GM19463 (cell line): ENCODE measurements at regions not wholly inside any gene's neighbourhood (a gene's known extent, or its start where the extent isn't known, plus 50 kb on each side); places are given as distances from the start of the nearest gene placed in this dataset.
"Not testable (repeated sequence)": the region's sequence is repeated elsewhere in the genome, so short reads cannot be mapped to it uniquely, and the experiment has no call there.

Experiments used
- ATAC-seq: cut with Tn5 transposase; IDR thresholded peaks from one replicate; pipeline ENCODE4 v1.9.1; 2021; ENCODE audit warnings: mild to moderate bottlenecking, moderate library complexity; ENCODE audit not compliant: unreplicated experiment

- ATAC-seq, result no peak
These were observed 157.5 kb downstream of the RFPL4B start for GRCh38 chr6:112504621-112505020.

GRCh38 chr6:112511441-112511840 is 164.3 kb downstream of the RFPL4B start:
- ATAC-seq, result no peak

GRCh38 chr6:112513175-112513574 is 166.0 kb downstream of the RFPL4B start:
- no peak for ATAC-seq

- no peak for ATAC-seq
These were observed 175.5 kb downstream of the RFPL4B start for GRCh38 chr6:112522587-112522986.

GRCh38 chr6:112524071-112524470 is 176.9 kb downstream of the RFPL4B start:
- no peak for ATAC-seq

DNA sequence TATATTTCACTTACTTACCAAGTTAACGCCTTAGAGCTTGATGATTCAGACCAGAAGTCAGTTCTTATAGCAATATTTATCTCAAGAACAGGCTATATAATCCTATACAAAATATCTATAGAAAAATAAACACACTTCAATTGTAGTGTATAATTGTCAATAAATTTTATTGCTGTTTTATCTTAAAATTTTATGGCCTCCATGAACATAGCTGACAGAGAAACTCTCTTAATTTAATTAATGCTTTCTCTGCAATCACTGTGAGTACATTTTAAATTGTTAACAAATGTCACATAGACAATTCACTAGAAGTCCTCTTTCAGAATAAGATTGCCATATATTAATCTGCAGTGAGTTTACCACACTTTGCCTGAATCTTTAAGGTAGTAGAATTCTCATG is 178.6 kb downstream of the RFPL4B start:
- ATAC-seq, result no peak

- ATAC-seq, result no peak
These were observed 179.5 kb downstream of the RFPL4B start for GRCh38 chr6:112526594-112526993.

DNA sequence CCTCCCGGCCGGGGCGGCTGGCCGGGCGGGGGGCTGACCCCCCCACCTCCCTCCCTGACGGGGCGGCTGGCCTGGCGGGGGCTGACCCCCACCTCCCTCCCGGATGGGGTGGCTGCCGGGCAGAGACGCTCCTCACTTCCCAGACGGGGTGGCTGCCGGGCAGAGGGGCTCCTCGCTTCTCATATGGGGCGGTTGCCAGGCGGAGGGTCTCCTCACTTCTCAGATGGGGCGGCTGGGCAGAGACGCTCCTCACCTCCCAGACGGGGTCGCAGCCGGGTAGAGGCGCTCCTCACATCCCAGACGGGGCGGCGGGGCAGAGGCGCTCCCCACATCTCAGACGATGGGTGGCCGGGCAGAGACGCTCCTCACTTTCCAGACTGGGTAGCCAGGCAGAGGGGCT is 181.2 kb downstream of the RFPL4B start:
- not testable (repeated sequence) for ATAC-seq

GRCh38 chr6:112535816-112536215 is 188.7 kb downstream of the RFPL4B start:
- ATAC-seq, result no peak

DNA sequence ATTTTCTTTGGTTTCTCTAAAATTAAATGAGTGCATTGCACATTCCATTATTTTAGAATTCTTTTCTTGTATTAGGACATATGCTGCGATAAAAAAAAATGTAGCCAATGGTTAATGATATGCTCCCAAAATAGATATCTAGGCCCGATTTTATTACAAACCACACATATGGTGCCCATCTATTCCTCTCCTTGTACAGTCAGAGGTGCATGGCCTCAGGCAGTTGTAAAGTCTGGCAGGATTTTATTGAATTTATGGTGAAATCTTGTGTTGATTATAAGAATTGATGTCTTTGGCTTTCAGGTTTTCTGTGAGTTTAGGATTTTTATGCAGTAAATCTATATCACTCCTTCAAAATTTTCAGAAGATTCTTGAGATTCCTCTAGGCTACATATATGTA is 192.2 kb downstream of the RFPL4B start:
- ATAC-seq, result no peak

DNA sequence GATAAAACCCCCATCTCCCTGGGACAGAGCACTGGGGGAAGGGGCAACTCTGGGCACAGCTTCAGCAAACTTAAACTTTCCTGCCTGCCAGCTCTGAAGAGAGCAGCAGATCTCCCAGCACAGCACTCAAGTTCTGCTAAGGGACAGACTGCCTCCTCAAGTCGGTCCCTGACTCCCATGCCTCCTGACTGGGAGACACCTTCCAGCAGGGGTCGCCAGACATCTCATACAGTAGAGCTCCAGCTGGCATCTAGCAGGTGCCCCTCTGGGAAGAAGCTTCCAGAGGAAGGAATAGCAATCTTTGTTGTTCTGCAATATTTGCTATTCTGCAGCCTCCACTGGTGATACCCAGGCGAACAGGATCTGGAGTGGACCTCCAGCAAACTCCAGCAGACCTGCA is 194.7 kb downstream of the RFPL4B start:
- ATAC-seq, result not testable (repeated sequence)

DNA sequence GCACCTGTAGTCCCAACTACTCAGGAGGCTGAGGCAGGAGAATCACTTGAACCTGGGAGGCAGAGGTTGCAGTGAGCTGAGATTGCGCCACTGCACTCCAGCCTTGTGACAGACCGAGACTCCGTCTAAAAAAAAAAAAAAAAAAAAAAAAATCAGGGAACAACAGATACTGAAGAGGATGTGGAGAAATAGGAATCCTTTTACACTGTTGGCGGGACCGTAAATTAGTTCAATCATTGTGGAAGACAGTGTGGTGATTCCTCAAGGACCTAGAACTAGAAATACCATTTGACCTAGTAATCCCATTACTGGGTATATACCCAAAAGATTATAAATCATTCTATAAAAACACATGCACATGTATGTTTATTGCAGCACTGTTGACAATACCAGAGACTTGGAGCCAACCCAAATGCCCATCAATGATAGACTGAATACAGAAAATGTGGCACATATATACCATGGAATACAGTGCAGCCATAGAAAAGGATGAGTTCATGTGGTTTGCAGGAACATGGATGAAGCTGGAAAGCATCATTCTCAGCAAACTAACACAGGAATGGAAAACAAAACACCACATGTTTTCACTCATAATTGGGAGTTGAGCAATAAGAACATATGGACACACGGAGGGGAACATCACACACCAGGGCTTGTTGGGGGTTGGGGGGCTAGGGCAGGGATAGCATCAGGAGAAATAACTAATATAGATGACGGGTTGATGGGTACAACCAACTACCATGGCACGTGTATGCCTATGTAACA is 200.4 kb downstream of the RFPL4B start:
- not testable (repeated sequence) for ATAC-seq

GRCh38 chr6:112549749-112550148 is 202.6 kb downstream of the RFPL4B start:
- ATAC-seq, result no peak

DNA sequence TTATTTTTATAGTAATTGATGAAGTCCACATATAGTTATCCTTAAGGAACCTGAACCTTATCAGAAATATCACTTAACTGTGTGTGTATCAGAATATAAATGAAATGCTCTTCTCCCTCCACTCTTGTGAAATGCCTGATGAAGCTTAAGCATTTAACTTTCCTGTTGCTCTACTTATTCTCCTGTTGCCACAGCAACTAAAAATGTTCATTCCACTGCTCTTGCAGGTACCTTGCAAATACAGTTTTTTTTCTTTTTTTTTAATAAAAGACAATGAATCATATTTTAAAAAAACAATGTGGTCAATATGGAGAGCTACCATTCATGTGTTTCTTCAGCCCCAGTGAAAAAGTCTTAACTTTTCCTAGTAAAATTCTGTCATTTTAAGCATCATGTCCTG is 210.3 kb downstream of the RFPL4B start:
- ATAC-seq, result no peak

GRCh38 chr6:112557961-112558360 is 210.8 kb downstream of the RFPL4B start:
- ATAC-seq, result no peak

DNA sequence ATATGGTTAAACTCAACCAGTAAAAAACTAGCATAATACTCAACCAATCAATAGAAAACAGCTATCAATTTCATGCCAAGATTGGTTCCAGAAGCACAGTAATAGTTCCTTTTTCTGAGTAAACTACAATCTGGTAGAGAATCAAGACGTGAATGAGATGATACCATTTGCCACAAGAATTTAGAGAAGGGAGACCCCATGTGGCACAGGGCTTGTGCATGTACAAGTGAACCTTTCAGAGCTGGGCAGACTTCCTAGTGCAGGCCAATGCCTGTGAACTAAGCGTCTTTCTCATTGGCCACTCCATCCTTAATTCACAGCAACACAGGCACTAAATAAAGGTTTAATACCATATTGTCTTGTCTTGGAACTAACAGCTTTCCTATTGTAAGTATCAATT is 213.5 kb downstream of the RFPL4B start:
- no peak for ATAC-seq

DNA sequence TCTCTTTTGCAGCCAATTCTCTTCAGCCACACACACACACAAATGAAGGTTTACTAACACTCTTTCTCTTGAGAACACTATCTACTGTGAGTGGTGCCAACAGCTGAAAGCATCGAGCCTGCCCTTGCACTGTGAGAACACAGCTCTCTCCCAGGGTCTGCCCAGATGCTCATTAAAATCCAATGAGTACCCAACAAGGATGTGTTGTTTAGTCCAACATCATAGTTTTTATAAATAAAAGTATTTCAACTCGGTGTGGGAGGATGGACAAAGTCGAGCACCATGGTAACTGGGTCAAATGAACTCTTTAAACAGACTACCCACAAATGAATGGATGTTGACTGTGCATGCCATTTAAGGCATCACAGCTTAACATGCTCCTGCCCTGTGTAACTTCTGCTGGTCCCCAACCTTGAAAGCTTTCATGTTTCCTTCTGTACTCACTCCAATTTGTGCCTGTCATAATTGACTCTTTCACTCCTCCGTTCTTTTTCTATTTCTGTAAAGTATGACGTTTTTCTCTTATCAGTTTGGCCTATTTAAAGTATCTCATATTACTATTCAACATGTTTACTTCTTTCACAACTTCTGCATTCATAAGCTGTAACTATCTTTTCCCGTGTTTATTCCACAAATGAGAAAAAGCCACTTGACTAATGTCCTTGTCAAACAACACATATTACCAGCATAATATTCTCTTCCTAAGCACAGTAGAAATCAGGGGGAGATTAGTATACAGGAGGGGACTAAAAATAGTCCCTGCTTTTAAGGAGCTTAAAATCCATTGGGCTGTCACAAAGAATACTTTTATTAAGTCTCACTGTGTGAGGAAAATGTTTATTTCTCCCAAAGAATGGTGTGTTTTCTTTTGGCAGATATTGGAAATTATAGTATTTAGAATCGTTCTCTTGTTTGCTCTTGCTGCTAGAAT is 215.4 kb downstream of the RFPL4B start:
- ATAC-seq, result no peak

- ATAC-seq, result no peak
These were observed 216.2 kb downstream of the RFPL4B start for GRCh38 chr6:112563368-112563767.

DNA sequence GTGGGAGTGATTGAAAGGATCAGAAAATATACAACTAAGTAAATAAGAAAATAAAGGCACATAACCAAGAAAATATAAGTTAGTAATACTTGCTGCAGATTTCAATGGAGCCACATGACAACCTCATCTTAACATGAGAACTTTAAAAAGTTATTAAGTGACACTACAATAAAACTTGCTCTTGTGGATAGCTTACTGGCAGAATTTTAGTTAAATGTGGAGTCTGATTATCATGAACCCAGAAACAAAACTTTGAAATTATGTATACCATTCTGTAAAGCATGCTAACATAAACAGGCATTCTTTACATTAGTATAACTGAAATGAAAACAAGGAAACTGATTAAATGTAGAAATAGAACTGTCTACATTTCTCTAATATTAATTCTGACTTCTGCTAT is 220.9 kb downstream of the RFPL4B start:
- ATAC-seq, result no peak

DNA sequence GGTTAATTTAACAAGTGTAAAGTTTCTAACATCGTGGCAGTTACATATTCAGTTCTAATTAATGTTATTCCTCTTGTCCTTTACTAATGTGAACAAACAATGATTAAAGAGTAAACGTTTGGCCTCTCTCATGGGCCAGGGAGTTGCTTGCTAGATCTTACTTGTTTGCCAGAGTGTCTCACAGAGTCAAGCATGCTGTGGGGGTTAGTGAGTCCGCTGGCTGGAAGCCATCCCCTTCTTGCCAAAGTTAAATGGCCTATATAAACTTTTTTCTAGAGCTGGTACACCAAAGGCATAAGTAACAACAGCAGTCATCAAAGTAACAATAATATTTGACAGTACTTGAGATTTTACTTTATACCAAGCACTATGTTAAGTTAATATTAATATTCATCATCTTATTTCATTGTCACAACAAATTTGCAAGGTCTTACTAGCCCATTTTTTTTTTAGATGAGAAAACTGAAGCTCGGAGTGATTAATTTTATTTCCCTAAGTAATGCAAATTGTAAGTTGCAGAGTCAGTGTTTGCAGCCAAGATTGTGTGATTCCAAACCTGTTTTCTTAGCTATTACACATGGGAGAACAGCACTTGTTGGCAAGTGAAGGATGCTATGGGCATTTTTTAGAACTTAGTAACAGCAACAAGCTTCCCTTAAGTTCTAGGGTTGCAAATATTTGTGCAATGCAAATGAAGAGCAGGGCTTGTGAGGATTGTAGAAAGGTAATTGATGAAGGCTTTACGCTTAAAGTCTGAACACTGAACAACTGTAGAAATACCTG is 224.5 kb downstream of the RFPL4B start:
- ATAC-seq, result no peak

DNA sequence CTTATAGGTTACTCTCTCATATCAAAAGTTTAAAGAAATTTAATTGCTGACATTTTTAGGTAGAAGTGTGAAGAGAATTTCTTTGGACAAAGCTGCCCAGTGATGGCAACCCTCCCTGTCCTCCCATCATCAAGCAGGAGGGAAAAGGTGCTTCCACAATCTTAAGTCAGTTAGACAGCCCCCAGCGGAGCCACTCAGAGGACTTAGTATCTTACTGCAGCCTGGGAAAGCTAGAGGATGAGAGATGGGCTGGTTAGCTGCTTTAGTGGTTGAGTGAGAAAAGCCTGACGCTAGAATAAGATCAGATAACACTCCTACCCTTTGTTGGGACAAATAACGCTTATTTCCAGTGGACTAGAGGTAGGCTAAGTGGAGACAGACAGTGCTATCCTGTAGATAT is 227.1 kb downstream of the RFPL4B start:
- no peak for ATAC-seq
